Calu3 (cell line): ENCODE measurements at regions not wholly inside any gene's neighbourhood (a gene's known extent, or its start where the extent isn't known, plus 50 kb on each side); places are given as distances from the start of the nearest gene placed in this dataset.

Source experiments
- BruUV-seq: library from RNA; stranded (reverse); fragments of 400-500 nt; replicated peaks from 2 replicates; lab custom pipeline; 2021; lab: Mats Ljungman, UMichigan
- CTCF ChIA-PET: fragments of 300-600 bp; sonication (Branson Sonifier 250); formaldehyde crosslinking; loops from one replicate; lab custom pipeline; 2022; ENCODE audit warnings: antibody characterized with exemption; lab: Charles Lee
- DNase-seq: peaks from one replicate; pipeline ENCODE4 v3.0.0; 2022
- H3K27ac Mint-ChIP-seq: one replicate; pipeline ENCODE4 v1.8.0; 2022; ENCODE audit warnings: mixed read lengths; ENCODE audit not compliant: unreplicated experiment
- H3K27me3 Mint-ChIP-seq: one replicate; pipeline ENCODE4 v1.8.0; 2022; ENCODE audit warnings: mixed read lengths; ENCODE audit not compliant: unreplicated experiment
- H3K36me3 Mint-ChIP-seq: one replicate; pipeline ENCODE4 v1.8.0; 2022; ENCODE audit warnings: mild to moderate bottlenecking, moderate library complexity, mixed read lengths; ENCODE audit not compliant: insufficient read depth, unreplicated experiment
- H3K4me1 Mint-ChIP-seq: one replicate; pipeline ENCODE4 v1.8.0; 2022; ENCODE audit warnings: mild to moderate bottlenecking, low read depth, mixed read lengths; ENCODE audit not compliant: unreplicated experiment
- H3K4me3 Mint-ChIP-seq: one replicate; pipeline ENCODE4 v1.8.0; 2022; ENCODE audit warnings: mild to moderate bottlenecking, low read depth, moderate library complexity, mixed read lengths; ENCODE audit not compliant: unreplicated experiment
- H3K9me3 Mint-ChIP-seq: one replicate; pipeline ENCODE4 v1.8.0; 2022; ENCODE audit warnings: low read depth, mixed read lengths; ENCODE audit not compliant: unreplicated experiment
- CTCF ChIP-seq: fragments of 200-600 bp; IDR thresholded peaks from one replicate; pipeline ENCODE4 v1.8.0; 2022; ENCODE audit warnings: antibody characterized with exemption; ENCODE audit not compliant: unreplicated experiment
- intact Hi-C: fragments of 100-400 bp; cut with micrococcal nuclease; formaldehyde crosslinking; loops from one replicate; pipeline ENCODE4 v1.10.0; 2022; ENCODE audit not compliant: unreplicated experiment

DNA sequence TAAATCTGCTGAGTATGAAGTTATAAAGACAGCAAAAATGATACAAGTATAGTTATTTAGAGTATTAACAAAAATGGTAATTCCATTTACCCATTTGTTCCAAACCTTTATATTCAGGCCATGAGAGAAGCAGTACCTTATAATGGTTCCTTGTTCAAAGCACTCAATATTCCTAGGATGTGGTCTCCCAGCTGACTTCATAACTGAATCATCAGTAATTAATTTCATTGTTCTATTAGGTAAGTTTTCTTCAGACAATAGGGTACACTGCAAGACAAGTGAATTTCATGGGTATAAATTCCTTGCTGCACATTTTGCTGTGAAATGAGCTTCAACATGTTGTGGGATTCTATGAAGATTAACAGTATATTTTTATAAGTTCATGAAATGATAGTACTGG lies 550.8 kb upstream of the ZEB2 start:
- Mint-ChIP-seq H3K9me3 (peaks cover 2% of the 10 kb centered on the region), H3K36me3 (no peaks in the 10 kb centered on the region), H3K27ac (no peak overlapping the region), H3K4me1 (no peaks in the 10 kb centered on the region), H3K4me3 (no peak overlapping the region), H3K27me3 (no peaks in the 10 kb centered on the region)
- DNase-seq: no peak
- intact Hi-C loops: no loop called here
- no peak for TF ChIP-seq CTCF
- CTCF ChIA-PET: no interaction called here
- no TSS peak for BruUV-seq

DNA sequence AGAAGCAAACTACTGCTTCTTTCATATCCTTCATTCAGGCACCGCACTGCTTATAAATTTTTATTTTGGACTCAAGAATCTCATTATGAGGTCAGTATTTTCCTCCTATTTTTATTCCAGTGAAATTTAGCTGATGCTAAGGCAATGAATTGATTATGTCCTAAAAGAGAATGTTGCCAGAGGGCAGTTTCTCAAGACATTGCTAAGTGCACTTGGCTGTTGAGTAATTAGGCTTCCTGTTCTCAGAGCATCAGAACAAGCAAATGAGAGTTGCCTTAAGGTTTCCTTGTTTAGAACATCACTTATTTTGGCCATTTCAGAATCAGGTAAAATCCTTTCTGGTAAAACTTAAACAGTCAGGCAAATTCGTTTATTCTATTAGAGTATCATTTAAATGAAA lies 548.6 kb upstream of the ZEB2 start:
- H3K4me3 Mint-ChIP-seq: no peak overlapping the region
- TF ChIP-seq CTCF: no peak
- CTCF ChIA-PET: no interaction called here
- no peaks in the 10 kb centered on the region for H3K36me3 Mint-ChIP-seq
- intact Hi-C loops: loop anchor here (10.0 kb wide), 1 partner anchor 1806 kb away; no protein-coding TSS in a partner anchor
- no peaks in the 10 kb centered on the region for H3K4me1 Mint-ChIP-seq
- BruUV-seq: no TSS peak
- H3K27me3 Mint-ChIP-seq: no peaks in the 10 kb centered on the region
- H3K27ac Mint-ChIP-seq: no peak overlapping the region
- H3K9me3 Mint-ChIP-seq: peaks cover 3% of the 10 kb centered on the region
- no peak for DNase-seq

GRCh38 chr2:145067549-145068030 lies 547.7 kb upstream of the ZEB2 start:
- DNase-seq: no peak
- Mint-ChIP-seq H3K4me1 (no peaks in the 10 kb centered on the region), H3K27me3 (no peaks in the 10 kb centered on the region), H3K4me3 (no peak overlapping the region), H3K27ac (no peak overlapping the region), H3K9me3 (peaks cover 4% of the 10 kb centered on the region), H3K36me3 (no peaks in the 10 kb centered on the region)
- no peak for TF ChIP-seq CTCF
- intact Hi-C loops: loop anchor here (10.0 kb wide), 1 partner anchor 1807 kb away; no protein-coding TSS in a partner anchor
- no TSS peak for BruUV-seq
- CTCF ChIA-PET: no interaction called here

GRCh38 chr2:145066856-145067548 lies 547.1 kb upstream of the ZEB2 start:
- intact Hi-C loops: loop anchor here (10.0 kb wide), 1 partner anchor 1808 kb away; no protein-coding TSS in a partner anchor
- Mint-ChIP-seq H3K27ac (no peak overlapping the region), H3K4me3 (no peak overlapping the region), H3K4me1 (no peaks in the 10 kb centered on the region), H3K9me3 (peaks cover 4% of the 10 kb centered on the region), H3K27me3 (no peaks in the 10 kb centered on the region), H3K36me3 (no peaks in the 10 kb centered on the region)
- CTCF ChIA-PET: no interaction called here
- no peak for DNase-seq
- BruUV-seq: no TSS peak
- TF ChIP-seq CTCF: no peak
